ENCODE measurements at regions not wholly inside any gene's neighbourhood (a gene's known extent, or its start where the extent isn't known, plus 50 kb on each side); places are given as distances from the start of the nearest gene placed in this dataset.

- no peaks in the 10 kb centered on the region for H3K9me3 ChIP-seq (ENCODE audit: low read depth)
- no peaks in the 10 kb centered on the region for H3K36me3 ChIP-seq
- no peak overlapping the region for H3K27ac ChIP-seq
- no peaks in the 10 kb centered on the region for H3K27me3 ChIP-seq
- no peaks in the 10 kb centered on the region for H3K4me1 ChIP-seq (ENCODE audit: low read depth)
- TF ChIP-seq CTCF (IDR thresholded peaks at IDR 0.05; ENCODE audit: low read depth, low read length): peak; percentile 37
- no peak overlapping the region for H3K4me3 ChIP-seq
- DNase-seq (ENCODE audit: low read depth in 1 of 2, low spot score in 1 of 2): peak; percentile 3 to 22
Observed at GRCh38 chr2:125516496-125517109, 1139.4 kb upstream of the GYPC start.

GRCh38 chr2:125526093-125526492, 1129.9 kb upstream of the GYPC start:
- H3K4me3 ChIP-seq: no peak overlapping the region
- no peak for TF ChIP-seq CTCF (IDR thresholded peaks at IDR 0.05; ENCODE audit: low read depth, low read length)
- H3K27me3 ChIP-seq: no peaks in the 10 kb centered on the region
- DNase-seq (ENCODE audit: low read depth in 1 of 2, low spot score in 1 of 2): peak in 1 of 2 donors; percentile 14
- no peak overlapping the region for H3K27ac ChIP-seq
- H3K36me3 ChIP-seq: no peaks in the 10 kb centered on the region
- no peaks in the 10 kb centered on the region for H3K4me1 ChIP-seq (ENCODE audit: low read depth)
- no peaks in the 10 kb centered on the region for H3K9me3 ChIP-seq (ENCODE audit: low read depth)

DNA sequence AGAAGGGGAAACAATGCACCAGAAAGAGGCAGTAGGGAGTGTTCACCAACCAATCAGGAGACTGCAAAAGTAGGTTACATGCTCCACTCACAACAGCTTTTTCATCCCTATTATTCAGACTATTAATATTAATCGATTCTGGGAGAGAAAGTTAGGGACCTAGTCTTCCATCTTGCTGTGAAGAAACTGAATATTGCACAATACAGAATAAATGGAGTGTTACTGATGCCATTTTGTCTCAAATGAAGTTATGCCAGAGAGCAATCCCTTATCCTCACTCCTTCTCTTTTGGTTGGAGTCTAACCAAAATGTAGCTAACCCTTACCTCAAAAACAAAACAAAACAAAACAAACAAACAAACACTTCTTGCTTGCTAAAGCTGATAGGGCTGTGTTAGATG, 1120.9 kb upstream of the GYPC start:
- no peak for TF ChIP-seq CTCF (IDR thresholded peaks at IDR 0.05; ENCODE audit: low read depth, low read length)
- Histone ChIP-seq H3K36me3 (no peaks in the 10 kb centered on the region), H3K4me1 (ENCODE audit: low read depth) (no peaks in the 10 kb centered on the region), H3K27me3 (no peaks in the 10 kb centered on the region), H3K27ac (no peak overlapping the region), H3K4me3 (no peak overlapping the region), H3K9me3 (ENCODE audit: low read depth) (no peaks in the 10 kb centered on the region)
- DNase-seq (ENCODE audit: low read depth in 1 of 2, low spot score in 1 of 2): no peak

DNA sequence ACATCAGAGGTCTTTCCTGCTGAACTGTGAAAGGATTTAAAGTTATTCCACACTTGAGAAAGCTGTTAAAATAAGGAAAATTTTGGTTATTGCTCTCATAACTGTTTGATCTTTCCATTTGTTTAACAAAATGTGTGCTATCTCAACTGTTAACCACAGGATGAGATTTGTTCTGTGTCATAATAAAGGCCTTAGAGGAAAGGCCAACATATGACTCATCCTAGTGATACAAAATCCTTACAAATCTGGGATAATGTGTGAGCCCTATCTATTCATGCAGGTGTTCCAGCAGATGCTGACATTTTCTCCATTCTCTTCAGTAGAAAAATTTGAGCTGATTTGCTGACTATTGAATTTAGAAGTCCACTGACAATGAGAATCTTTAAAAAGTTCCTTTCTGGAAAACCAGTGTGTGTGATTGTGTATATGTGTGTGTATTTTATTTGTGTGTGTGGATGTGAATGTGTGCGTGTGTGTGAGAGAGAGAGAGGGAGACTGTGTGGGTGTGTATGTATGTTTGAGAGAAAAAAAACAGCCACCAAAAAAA, 1111.9 kb upstream of the GYPC start:
- no peaks in the 10 kb centered on the region for H3K27me3 ChIP-seq
- H3K4me1 ChIP-seq (ENCODE audit: low read depth): no peaks in the 10 kb centered on the region
- peak in 1 of 2 donors; percentile 0 for DNase-seq (ENCODE audit: low read depth in 1 of 2, low spot score in 1 of 2)
- no peaks in the 10 kb centered on the region for H3K36me3 ChIP-seq
- no peaks in the 10 kb centered on the region for H3K9me3 ChIP-seq (ENCODE audit: low read depth)
- TF ChIP-seq CTCF (IDR thresholded peaks at IDR 0.05; ENCODE audit: low read depth, low read length): no peak
- H3K4me3 ChIP-seq: no peak overlapping the region
- H3K27ac ChIP-seq: no peak overlapping the region

- Histone ChIP-seq H3K9me3 (ENCODE audit: low read depth) (no peaks in the 10 kb centered on the region), H3K27me3 (no peaks in the 10 kb centered on the region), H3K36me3 (no peaks in the 10 kb centered on the region), H3K4me3 (no peak overlapping the region), H3K27ac (no peak overlapping the region), H3K4me1 (ENCODE audit: low read depth) (no peaks in the 10 kb centered on the region)
- DNase-seq (ENCODE audit: low read depth in 1 of 2, low spot score in 1 of 2): no peak
- no peak for TF ChIP-seq CTCF (IDR thresholded peaks at IDR 0.05; ENCODE audit: low read depth, low read length)
Observed at GRCh38 chr2:125553768-125554167, 1102.2 kb upstream of the GYPC start.

All from cardiac muscle cell (in vitro differentiated cells and primary cell).